ENCODE measurements at regions not wholly inside any gene's neighbourhood (a gene's known extent, or its start where the extent isn't known, plus 50 kb on each side); places are given as distances from the start of the nearest gene placed in this dataset.

DNA sequence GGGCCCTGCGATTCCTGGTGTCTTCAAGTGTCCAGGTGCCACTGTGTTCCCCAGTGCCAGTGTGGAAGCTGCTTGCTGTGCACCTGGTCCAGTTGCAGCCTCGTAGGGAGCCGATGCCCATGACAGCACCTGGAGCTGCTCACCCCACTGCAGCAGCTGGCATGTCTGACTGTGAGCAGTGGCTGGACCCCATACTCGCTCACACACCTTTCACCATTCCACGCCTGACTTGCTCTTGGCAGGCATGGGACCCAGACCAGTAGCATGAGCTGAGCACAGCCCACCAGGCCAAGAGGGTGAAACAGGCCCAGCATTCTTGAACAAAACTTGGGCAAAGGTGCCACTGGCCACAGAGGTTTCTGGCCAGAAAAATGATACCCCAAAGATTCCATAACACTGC lies 124.5 kb upstream of the THY1 start:
- DNase-seq (ENCODE audit: low read depth): no peak

GRCh38 chr11:119545978-119546915 lies 123.3 kb upstream of the THY1 start:
- DNase-seq (ENCODE audit: low read depth): no peak

DNA sequence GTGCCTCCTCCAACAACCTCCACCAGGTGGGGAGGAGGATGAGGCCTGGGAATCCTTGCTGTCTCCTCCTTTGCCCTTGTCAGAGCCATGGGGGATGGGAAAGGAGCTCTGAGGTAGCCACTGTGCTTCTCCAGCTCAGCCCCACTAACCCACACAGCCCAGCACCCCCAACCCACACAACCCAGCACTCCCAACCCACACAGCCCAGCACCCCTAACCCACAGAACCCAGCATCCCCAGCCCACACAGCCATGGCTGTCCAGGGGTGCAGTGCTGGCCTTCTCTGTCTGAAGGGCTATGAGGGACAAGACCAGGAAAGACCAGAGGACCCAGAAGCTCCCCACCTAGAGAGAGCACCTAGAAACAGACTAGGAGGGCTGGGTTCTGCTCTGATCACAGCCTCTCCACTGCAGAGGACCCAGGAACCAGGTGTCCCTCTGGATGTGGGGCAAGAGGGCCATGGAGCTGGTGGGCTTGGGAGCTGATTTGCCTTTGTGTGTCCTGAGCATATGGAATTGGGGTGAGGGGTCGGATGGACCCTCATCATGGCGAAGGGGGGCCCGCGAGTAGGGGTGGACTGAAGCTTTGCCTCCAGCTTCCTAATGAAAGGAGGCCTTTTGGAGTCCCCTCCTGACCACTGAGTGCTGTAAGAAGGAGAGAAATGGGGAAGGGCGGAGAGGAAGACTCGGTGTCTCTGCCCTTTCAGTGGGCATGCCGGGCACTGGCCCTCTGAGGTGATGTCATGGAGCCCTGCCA lies 117.6 kb upstream of the THY1 start:
- DNase-seq (ENCODE audit: low read depth): no peak

GRCh38 chr11:119539583-119539982 lies 116.6 kb upstream of the THY1 start:
- no peak for DNase-seq (ENCODE audit: low read depth)

GRCh38 chr11:119538753-119539152 lies 115.8 kb upstream of the THY1 start:
- peak; percentile 20 for DNase-seq (ENCODE audit: low read depth)

DNA sequence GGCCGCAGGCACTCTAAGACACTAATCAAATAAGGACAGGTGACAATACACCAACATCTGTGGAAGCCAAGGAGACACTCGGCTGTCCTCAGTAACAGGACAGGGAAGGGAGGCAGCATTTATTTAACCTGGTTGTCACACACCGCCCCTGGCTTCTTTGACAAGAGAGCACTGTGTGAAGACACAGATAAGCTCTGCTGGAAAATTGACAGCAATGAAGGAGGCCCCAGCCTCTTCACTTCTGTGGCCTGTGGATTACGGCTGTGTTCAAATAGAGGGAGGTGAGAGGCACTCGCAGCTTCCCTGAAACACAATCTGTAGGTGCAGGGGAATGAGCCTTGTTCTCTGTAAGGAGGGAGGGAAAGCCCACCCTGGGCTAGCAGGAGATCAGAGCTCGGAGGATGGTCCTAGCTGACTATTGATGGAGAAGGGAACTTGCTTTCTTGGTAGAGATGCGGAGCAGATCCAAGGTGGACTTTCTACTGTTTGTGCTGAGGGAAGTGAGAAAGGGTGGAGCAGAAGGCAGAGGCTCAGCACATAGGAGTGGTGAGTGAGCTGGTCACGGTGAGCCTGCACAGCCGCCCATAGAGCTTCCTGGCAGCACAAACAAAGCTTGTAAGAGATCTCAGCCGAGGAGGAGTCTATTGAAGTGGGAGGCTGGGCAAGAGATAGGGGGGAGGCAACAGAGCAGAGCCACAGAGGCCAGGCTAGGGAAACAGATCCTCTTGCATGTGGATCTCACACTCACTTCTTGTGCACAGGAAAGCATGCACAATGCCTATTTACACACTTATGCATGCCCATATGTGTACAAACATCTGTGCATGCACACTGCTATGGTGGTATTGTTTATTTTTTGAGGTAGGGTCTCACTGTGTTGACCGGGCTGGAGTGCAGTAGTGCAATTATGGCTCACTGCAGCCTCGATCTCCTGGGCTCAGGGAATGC lies 114.6 kb upstream of the THY1 start:
- DNase-seq (ENCODE audit: low read depth): no peak

DNA sequence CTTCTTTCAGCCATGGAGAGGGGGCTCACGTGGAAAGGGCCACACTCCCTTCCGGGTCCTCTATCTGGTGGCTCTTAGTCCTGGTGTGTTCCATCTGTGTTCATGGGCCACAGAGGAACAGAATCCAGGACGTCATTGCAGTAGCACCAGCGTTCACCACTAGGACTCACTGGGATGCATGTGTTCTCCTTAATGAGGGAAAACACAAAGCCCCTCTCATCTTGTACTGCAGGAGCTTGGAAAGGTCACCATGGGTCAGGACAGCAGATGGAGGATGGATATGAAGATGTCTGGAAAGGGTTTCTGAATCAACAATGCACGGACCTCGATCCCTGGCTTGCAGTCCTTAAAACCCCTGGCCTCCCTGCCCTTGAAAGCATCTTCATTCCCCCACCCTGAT lies 113.8 kb upstream of the THY1 start:
- no peak for DNase-seq (ENCODE audit: low read depth)

GRCh38 chr11:119533921-119534736 lies 111.2 kb upstream of the THY1 start:
- no peak for DNase-seq (ENCODE audit: low read depth)

DNA sequence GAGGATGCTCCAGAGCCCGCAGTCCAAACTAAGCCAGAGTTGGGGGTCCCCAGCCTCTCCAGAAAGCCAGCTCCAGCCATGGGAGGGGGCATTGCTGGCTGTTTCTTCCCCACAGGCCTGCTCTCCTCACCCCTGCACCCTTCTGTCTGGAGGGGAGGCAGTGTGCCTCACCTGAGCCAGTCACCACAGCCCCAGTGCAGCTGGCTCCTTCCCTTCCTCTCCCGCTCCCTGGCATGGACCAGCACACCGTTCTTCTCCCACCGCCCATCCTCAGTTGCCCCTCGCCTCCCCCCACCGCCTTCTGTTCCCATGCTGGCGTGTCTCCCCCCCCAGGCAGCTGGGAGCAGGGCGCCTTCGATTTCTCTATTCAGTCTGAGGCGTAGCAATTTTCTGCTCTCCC lies 110.5 kb upstream of the THY1 start:
- DNase-seq (ENCODE audit: low read depth): no peak

GRCh38 chr11:119532551-119532950 lies 109.6 kb upstream of the THY1 start:
- DNase-seq (ENCODE audit: low read depth): no peak

DNA sequence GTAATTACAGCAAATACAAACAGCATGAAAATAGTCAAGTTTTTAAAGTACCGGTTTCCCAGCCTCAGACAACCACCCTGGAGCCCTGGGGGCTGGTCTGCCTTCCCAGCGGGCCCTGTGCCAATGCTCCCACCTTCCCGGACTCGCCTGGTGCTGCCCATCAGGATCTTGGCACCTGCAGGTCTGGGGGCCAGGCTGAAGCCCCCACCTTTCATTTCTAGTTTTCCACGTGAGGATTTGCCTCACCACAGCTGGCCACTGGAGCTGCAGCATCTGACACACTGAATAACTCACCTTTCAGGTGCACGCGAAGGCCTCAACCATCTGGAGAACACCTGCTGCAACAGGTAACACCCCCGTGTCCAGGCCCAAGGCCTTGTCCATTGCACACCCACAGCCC lies 108.7 kb upstream of the THY1 start:
- DNase-seq (ENCODE audit: low read depth): no peak

DNA sequence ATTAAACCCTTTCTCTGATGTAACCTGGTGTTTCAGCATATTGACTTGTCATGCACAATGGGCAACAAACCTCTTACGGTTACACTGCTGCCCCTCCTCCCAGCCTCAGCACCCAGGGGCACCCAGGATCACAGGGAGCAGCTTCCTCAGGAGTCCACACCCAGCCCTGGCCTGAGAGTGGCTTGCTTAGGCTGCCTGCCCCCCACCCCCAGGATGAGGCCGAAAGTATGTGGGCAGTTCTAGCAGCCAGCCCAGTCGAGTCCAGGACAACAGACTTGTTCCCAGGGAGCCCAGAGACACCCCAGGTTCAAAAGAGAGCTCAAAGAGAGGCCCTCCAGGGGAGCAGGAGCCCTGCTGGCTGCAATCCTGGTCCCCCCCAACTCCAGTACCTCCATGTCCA lies 108.1 kb upstream of the THY1 start:
- no peak for DNase-seq (ENCODE audit: low read depth)

GRCh38 chr11:119530509-119530908 lies 107.5 kb upstream of the THY1 start:
- no peak for DNase-seq (ENCODE audit: low read depth)

DNA sequence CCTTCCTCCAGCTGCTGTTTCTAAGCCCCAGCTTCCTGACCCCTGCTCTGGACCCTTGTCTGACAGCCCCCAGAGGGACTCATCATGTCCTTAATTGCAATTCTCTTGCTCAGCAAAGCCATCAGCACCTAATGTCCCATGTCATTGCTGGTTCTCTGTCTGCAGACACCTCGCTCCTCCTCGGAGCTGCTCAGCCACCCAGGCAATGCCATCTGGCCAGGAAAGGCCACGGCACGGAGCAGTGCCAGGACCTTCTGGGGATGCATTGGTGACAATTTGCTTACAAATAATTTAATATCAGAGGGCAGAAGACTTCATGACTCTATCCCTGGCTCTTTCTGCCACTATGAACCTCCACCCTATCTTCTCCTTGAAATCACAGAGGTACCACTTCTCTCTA lies 107.0 kb upstream of the THY1 start:
- DNase-seq (ENCODE audit: low read depth): no peak

GRCh38 chr11:119529063-119529845 lies 106.3 kb upstream of the THY1 start:
- no peak for DNase-seq (ENCODE audit: low read depth)

- DNase-seq (ENCODE audit: low read depth): no peak
Observed at GRCh38 chr11:119525867-119526196, 102.9 kb upstream of the THY1 start.

DNA sequence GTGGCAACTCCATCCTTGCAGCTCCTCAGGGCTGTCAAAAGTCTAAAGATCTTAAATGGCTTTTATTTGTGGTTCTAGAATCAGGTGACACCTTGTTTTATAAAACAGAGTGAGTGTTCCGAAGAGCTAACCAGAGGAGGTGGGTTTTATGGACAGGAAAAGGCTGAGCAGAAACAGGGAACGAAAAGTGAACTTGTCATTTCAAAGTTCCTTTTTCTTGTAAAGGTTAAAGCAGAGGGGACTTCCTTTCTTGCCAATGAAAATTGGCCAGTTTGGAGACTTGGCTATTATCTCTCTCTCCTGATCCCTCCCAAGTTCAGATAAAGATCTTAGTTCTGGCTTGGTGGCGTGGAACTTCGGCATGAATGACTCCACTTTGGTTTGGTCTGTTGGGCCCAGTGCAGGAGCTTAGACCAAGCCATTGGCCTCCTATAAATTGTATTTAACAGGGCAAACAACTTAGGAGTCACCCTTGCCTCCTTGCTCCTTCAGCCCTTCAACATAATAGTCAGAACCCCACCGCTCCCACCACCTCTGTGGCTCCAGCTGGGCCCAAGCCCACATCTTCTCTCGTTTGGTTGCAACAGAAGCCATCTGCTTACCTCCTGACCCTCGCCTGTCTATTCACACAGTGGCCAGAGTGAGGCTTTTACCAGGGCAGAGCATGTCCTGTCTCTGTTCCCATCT lies 102.4 kb upstream of the THY1 start:
- no peak for DNase-seq (ENCODE audit: low read depth)

DNA sequence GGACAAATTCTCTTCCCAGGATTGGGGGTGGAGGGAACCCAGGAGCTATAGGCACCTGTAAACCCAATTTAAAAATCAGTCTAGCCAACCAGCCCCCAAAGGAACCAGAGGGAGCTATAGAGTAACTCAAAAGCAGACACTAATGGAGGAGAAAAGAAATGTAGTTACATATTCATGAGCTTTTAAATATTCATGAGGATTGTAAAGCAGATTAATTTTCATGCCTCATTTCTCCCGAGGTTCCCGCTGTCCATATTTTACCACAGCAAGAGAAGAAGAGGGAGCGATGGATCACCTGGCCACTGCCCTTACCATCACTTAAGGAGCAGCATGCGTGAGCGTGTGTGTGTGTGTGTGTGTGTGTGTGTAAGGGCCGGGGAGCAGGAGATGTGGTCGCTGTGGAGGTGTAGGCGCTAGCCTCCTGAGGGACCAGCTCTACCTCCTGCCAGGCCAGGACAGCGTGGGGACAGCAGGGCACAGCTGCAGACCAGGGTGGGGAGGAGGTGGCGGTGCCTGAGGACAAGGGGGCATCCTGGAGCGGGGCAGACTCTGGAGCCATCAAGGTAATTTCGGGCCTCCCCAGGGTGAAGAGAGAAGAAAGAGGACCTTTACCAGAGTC lies 100.7 kb upstream of the THY1 start:
- DNase-seq (ENCODE audit: low read depth): no peak

DNA sequence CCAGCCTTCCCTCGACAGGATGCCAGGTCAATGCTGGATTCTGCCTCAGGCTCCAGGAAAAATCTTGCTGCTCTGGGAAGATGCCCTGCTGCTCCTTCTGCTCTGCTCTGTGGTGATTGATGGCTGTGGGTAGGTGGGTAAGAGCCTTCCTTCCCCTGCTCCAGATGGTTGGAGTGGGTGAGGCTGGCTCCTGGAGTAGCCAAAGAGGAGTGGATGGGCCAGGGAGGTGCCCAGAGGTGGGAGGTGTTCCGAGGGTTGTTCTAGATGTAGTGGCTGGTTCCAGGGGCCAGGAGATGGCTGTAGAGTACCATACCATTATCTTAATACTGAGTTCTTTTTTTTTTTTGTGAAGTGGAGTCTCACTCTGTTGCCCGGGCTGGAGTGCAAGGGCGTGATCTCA lies 99.6 kb upstream of the THY1 start:
- DNase-seq (ENCODE audit: low read depth): no peak

DNA sequence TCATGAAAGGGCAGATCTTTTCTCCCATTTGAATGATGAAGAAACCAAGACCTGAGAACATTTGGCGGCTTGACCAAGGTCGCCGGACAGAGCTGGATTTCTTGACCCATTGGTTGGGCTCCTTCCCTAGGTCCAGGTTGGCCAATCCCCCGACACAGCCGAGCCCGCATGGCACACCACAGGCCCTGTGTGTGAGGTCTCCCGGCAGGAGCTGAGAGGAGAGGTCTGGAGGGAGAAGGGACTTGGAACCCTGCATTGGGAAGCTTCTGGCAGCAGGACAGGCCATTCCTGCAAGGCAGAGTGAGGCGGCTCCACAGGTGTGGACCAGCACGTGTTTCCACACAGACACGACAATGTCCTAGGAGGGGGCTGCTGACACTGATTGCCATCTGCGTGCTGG lies 98.6 kb upstream of the THY1 start:
- DNase-seq (ENCODE audit: low read depth): no peak

Measured in GM04503 (cell line).